ENCODE measurements at regions not wholly inside any gene's neighbourhood (a gene's known extent, or its start where the extent isn't known, plus 50 kb on each side); places are given as distances from the start of the nearest gene placed in this dataset.
A peak's percentile ranks its signal among the peaks of the same experiment; 100 is the strongest.
"Not testable (repeated sequence)": the region's sequence is repeated elsewhere in the genome, so short reads cannot be mapped to it uniquely, and the experiment has no call there.

DNA sequence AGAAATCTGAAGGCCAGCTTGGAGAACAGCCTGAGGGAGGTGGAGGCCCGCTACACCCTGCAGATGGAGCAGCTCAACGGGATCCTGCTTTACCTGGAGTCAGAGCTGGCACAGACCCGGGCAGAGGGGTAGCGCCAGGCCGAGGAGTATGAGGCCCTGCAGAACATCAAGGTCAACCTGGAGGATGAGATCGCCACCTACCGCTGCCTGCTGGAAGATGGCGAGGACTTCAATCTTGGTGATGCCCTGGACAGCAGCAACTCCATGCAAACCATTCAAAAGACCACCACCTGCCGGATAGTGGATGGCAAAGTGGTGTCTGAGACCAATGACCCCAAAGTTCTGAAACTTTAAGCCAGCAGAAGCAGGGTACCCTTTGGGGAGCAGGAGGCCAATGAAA lies 318.4 kb downstream of the ZFHX3 start:
- not testable (repeated sequence) for H3K27me3 Mint-ChIP-seq; H3K4me3 Mint-ChIP-seq; H3K9me3 Mint-ChIP-seq; H3K27ac Mint-ChIP-seq; H3K4me1 Mint-ChIP-seq (ENCODE audit: unreplicated experiment); H3K36me3 Mint-ChIP-seq; DNase-seq (ENCODE audit: extremely low spot score, unreplicated experiment)

DNA sequence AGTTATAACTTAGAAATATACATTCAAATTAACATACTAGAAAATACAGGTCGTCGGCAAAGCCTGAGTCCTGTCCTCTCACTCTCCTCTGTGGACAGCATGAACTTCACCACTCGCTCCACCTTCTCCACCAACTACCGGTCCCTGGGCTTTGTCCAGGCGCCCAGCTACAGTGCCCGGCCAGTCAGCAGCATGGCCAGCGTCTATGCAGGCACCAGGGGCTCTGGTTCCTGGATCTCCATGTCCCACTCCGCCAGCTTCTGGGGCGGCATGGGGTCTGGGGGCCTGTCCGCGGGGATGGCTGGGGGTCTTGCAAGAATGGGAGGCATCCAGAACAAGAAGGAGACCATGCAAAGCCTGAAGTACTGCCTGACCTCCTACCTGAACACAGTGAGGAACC lies 319.4 kb downstream of the ZFHX3 start:
- H3K27me3 Mint-ChIP-seq = no peaks in the 10 kb centered on the region
- no peak overlapping the region for H3K27ac Mint-ChIP-seq
- H3K4me3 Mint-ChIP-seq = no peak overlapping the region
- peaks cover 8% of the 10 kb centered on the region for H3K36me3 Mint-ChIP-seq
- H3K9me3 Mint-ChIP-seq = no peaks in the 10 kb centered on the region
- no peaks in the 10 kb centered on the region for H3K4me1 Mint-ChIP-seq (ENCODE audit: unreplicated experiment)
- TF ChIP-seq, protein P1, sequence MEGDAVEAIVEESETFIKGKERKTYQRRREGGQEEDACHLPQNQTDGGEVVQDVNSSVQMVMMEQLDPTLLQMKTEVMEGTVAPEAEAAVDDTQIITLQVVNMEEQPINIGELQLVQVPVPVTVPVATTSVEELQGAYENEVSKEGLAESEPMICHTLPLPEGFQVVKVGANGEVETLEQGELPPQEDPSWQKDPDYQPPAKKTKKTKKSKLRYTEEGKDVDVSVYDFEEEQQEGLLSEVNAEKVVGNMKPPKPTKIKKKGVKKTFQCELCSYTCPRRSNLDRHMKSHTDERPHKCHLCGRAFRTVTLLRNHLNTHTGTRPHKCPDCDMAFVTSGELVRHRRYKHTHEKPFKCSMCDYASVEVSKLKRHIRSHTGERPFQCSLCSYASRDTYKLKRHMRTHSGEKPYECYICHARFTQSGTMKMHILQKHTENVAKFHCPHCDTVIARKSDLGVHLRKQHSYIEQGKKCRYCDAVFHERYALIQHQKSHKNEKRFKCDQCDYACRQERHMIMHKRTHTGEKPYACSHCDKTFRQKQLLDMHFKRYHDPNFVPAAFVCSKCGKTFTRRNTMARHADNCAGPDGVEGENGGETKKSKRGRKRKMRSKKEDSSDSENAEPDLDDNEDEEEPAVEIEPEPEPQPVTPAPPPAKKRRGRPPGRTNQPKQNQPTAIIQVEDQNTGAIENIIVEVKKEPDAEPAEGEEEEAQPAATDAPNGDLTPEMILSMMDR (conservative IDR thresholded peaks at IDR 0.05) = no peak
- DNase-seq (ENCODE audit: extremely low spot score, unreplicated experiment) = no peak

DNA sequence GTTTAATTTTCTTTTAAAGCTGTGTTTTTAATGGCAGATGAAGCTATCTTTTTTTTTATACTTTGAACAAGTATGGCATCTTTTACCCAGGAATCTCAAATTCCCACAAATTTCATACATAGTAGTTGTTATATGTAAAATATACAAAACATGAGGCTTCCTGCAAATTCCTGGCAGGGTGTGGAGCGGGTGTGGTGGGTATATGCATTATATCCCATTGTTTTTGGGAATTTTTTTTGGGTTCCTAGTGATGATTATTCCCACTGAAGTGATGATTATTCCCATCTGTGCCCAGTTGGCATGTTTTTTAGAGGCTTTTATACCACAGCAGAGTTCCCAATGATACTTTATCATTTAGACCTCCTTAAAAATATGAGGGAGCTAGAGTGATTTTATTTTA lies 320.4 kb downstream of the ZFHX3 start:
- Mint-ChIP-seq H3K9me3 (no peaks in the 10 kb centered on the region), H3K4me1 (ENCODE audit: unreplicated experiment) (peaks cover 4% of the 10 kb centered on the region), H3K36me3 (peaks cover 8% of the 10 kb centered on the region), H3K27ac (no peak overlapping the region), H3K4me3 (no peak overlapping the region), H3K27me3 (no peaks in the 10 kb centered on the region)
- DNase-seq (ENCODE audit: extremely low spot score, unreplicated experiment) = no peak
- TF ChIP-seq, protein P1 (conservative IDR thresholded peaks at IDR 0.05) = no peak

DNA sequence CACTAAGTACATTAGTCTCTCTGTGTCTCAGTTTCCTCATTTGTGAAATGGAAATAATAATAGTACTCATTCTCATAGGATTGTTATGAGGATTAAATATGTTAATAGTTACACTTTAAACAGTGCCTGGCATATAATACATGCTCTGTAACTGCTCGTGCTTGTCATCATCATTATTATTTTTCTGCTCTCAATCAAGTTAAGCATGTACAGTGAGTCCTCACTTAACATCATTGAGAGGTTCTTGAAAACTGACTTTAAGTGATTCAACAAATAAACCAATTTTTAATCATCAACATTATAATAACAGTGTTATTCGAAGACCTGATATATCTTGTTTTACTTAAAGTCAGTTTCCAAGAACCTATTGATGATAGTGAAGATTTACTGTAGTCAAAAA lies 322.3 kb downstream of the ZFHX3 start:
- no peaks in the 10 kb centered on the region for H3K27me3 Mint-ChIP-seq
- H3K4me3 Mint-ChIP-seq = no peak overlapping the region
- TF ChIP-seq, protein P1 (conservative IDR thresholded peaks at IDR 0.05) = no peak
- peaks cover 3% of the 10 kb centered on the region for H3K36me3 Mint-ChIP-seq
- no peak overlapping the region for H3K27ac Mint-ChIP-seq
- no peak for DNase-seq (ENCODE audit: extremely low spot score, unreplicated experiment)
- H3K4me1 Mint-ChIP-seq (ENCODE audit: unreplicated experiment) = peaks cover 9% of the 10 kb centered on the region
- no peaks in the 10 kb centered on the region for H3K9me3 Mint-ChIP-seq

DNA sequence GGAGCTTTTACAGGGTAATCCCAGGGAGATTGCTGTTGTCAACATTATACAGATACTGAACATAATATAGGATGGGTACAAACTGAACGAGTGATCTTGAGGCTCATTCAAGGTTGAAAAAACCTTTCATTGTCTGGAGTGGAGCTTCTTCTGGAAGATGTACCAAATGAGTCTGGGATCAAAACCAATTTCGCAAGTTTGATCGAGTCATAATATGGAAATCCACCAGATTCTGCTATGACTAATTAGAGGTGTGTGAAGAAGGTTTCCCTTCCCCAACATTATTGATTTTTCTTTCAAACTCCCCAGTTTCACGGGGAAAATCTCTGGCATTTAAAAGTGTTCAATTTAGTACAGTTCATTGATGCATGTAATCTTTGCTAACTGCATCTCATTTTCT lies 324.1 kb downstream of the ZFHX3 start:
- TF ChIP-seq, protein P1 (conservative IDR thresholded peaks at IDR 0.05) = no peak
- H3K27ac Mint-ChIP-seq = no peak overlapping the region
- DNase-seq (ENCODE audit: extremely low spot score, unreplicated experiment) = no peak
- H3K27me3 Mint-ChIP-seq = no peaks in the 10 kb centered on the region
- no peaks in the 10 kb centered on the region for H3K36me3 Mint-ChIP-seq
- no peaks in the 10 kb centered on the region for H3K9me3 Mint-ChIP-seq
- H3K4me3 Mint-ChIP-seq = no peak overlapping the region
- peaks cover 14% of the 10 kb centered on the region for H3K4me1 Mint-ChIP-seq (ENCODE audit: unreplicated experiment)

DNA sequence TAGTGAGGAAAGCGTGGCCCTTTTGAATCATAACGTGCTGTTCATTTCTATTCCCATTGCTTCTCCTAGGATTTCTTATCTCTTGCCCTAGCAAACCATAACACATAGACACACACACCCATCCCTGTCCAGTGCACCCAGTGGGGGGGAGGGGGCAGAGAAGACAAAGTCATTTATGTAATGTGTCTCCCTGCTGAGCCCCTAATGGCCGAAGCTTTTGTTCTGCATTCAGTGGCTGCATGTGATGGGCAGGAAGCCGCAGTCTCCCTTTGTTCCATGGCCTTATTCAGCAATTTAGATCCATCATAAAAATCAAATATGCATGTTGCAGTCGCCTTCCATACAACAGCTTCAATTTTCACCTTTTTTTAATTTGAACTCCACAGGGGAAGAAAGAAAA lies 325.4 kb downstream of the ZFHX3 start:
- Mint-ChIP-seq H3K27me3 (no peaks in the 10 kb centered on the region), H3K27ac (peak overlapping the region; percentile 72)

More for the DNA sequence above, 325.4 kb downstream of the ZFHX3 start:
- no peak for DNase-seq (ENCODE audit: extremely low spot score, unreplicated experiment)
- Mint-ChIP-seq H3K36me3 (no peaks in the 10 kb centered on the region), H3K9me3 (no peaks in the 10 kb centered on the region), H3K4me3 (no peak overlapping the region), H3K4me1 (ENCODE audit: unreplicated experiment) (peaks cover 14% of the 10 kb centered on the region)
- TF ChIP-seq, protein P1 (conservative IDR thresholded peaks at IDR 0.05) = no peak

Data from type B pancreatic cell (in vitro differentiated cells).